ENCODE measurements at regions not wholly inside any gene's neighbourhood (a gene's known extent, or its start where the extent isn't known, plus 50 kb on each side); places are given as distances from the start of the nearest gene placed in this dataset.
"Not testable (repeated sequence)": the region's sequence is repeated elsewhere in the genome, so short reads cannot be mapped to it uniquely, and the experiment has no call there.

DNA sequence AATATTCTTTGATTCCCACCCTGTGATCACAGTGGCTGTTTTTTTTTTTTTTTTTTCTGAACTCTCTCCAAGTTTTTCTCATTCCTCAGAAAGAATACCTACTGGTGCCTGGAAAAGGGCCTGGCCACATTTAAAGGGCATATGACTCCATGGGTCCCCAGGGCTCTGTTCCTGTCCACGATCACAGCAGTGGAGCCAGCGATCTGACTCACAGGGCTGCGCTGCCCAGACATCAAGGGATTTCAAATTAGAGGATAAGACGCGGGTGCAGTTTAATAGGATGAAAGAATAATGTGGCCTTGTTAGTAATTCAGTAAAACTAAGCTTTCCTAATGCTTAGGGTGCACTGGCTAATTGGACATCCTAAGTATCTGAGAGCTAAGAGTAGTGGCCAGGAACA is 175.1 kb upstream of the MSX2 start:
- TF ChIP-seq SPI1 (IDR thresholded peaks at IDR 0.05; ENCODE audit: low read depth, low read length) (no peak), POLR2AphosphoS5 (IDR thresholded peaks at IDR 0.05; ENCODE audit: low read depth, low read length) (no peak), POU2F2 (IDR thresholded peaks at IDR 0.05; ENCODE audit: low read depth, low read length) (no peak), POLR2A (IDR thresholded peaks at IDR 0.05; ENCODE audit: low read depth, low read length) (no peak)
- FAIRE-seq: no peak
- no peak for DNase-seq (ENCODE audit: insufficient read length, low spot score)

DNA sequence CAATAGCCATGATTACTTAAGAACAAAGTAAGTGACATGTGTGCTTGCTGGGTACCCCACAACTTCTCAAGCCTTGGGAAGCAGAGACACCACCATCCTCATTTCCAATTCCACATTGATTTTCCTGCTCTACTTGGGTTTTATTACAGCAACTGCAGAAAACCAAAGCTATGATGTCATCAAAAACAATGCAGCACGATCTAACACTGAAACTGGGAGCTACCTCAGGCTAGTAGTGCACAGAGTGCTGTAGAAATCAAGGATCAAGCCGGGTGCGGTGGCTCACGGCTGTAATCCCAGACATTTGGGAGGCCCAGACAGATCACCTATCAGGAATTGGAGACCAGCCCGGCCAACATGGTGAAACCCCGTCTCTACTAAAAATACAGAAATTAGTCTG is 174.4 kb upstream of the MSX2 start:
- TF ChIP-seq PAX5 (IDR thresholded peaks at IDR 0.05; ENCODE audit: insufficient read depth, low read length, severe bottlenecking) (no peak), SPI1 (IDR thresholded peaks at IDR 0.05; ENCODE audit: low read depth, low read length) (no peak), POLR2A (IDR thresholded peaks at IDR 0.05; ENCODE audit: low read depth, low read length) (no peak), POLR2AphosphoS5 (IDR thresholded peaks at IDR 0.05; ENCODE audit: low read depth, low read length) (no peak), TAF1 (IDR thresholded peaks at IDR 0.05; ENCODE audit: low read depth, low read length) (no peak), POU2F2 (IDR thresholded peaks at IDR 0.05; ENCODE audit: low read depth, low read length) (no peak)
- no peak for FAIRE-seq
- no peak for DNase-seq (ENCODE audit: insufficient read length, low spot score)

DNA sequence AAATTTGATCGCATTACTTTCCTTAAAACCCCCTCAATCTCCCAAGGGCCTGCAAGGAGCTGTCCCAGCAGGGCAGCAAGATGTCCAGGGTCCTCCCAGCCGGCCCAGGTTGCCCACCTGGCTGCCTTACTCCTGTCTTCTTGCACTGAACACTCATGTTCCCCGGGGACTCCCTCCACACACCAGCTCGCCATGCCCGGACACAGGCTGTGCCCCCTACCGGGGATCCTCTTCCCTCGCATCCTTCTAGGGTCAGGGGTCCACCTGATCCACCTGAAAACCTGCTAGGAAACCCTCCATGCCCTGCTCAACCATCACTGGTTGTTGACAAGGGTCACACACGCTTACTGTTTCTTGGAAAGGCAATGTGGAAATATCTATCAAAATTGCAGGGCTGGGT is 172.0 kb upstream of the MSX2 start:
- TF ChIP-seq POU2F2 (IDR thresholded peaks at IDR 0.05; ENCODE audit: low read depth, low read length) (no peak), POLR2A (IDR thresholded peaks at IDR 0.05; ENCODE audit: low read depth, low read length) (no peak)
- FAIRE-seq (no peak), DNase-seq (ENCODE audit: insufficient read length, low spot score) (no peak)

DNA sequence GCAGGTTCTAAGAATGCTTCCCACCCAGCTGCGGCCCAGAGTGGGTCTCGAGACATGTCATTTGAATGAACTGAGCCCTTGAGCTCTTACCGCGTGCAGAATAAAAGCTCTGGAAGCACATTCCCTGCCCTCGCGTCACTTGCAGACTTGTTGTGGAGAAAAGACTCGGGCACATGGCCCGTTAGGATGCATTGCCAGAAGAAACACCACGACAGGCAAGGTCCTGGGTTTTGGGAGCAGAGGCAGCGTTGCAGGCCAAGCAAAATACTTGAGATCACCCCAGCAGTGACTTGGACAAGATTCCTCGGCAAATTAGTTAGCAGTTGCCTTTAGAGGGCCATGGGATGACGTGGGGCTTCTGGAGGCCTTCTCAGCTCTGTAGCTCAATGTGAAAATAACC is 170.8 kb upstream of the MSX2 start:
- DNase-seq (ENCODE audit: insufficient read length, low spot score): no peak
- FAIRE-seq: no peak
- TF ChIP-seq TAF1 (IDR thresholded peaks at IDR 0.05; ENCODE audit: low read depth, low read length): no peak

DNA sequence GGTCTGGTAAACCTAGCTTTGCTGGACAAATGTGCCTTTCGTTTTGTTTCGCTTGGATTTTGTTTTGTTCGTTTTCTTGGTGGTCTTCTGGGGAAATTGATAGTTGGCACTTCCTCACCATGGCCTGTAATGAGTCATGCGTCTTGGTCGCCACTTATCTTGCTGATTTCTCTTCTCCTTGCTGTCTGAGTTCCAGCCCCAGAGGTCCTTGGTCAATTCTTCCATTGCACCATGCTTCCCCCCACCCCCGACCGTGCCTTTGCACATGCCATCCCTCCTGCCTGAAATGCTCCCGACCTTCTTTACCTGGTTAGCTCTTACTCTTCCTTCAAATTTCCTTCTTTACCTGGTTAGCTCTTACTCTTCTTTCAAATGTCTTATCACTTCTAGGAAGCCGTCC is 168.7 kb upstream of the MSX2 start:
- TF ChIP-seq TAF1 (IDR thresholded peaks at IDR 0.05; ENCODE audit: low read depth, low read length): no peak
- no peak for TF ChIP-seq POLR2AphosphoS5 (IDR thresholded peaks at IDR 0.05; ENCODE audit: low read depth, low read length)
- no peak for TF ChIP-seq POU2F2 (IDR thresholded peaks at IDR 0.05; ENCODE audit: low read depth, low read length)
- TF ChIP-seq SPI1 (IDR thresholded peaks at IDR 0.05; ENCODE audit: low read depth, low read length): no peak
- no peak for TF ChIP-seq PAX5 (IDR thresholded peaks at IDR 0.05; ENCODE audit: insufficient read depth, low read length, severe bottlenecking)
- no peak for FAIRE-seq
- DNase-seq (ENCODE audit: insufficient read length, low spot score): no peak

DNA sequence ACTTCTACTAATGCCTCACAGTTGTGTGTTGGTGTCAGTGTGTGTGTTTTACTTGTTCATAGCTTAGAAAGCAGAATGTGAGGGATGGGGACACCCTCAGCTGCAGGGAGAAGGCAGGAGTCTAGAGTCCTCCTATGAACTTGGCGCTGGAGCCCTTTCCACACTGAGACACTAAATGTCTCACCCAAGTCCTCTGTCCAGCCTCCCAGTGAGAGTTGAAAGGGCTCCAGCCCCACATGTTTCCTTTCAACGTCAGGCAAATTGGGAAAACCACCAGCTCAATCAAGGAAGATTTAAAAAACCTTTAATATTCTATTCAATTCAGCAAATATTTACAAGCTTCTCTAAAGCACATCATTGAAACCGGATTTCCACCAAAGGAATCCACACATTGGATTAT is 167.6 kb upstream of the MSX2 start:
- DNase-seq (ENCODE audit: insufficient read length, low spot score): no peak
- TF ChIP-seq SPI1 (IDR thresholded peaks at IDR 0.05; ENCODE audit: low read depth, low read length) (no peak), POLR2A (IDR thresholded peaks at IDR 0.05; ENCODE audit: low read depth, low read length) (no peak), PAX5 (IDR thresholded peaks at IDR 0.05; ENCODE audit: insufficient read depth, low read length, severe bottlenecking) (no peak), TAF1 (IDR thresholded peaks at IDR 0.05; ENCODE audit: low read depth, low read length) (no peak), POLR2AphosphoS5 (IDR thresholded peaks at IDR 0.05; ENCODE audit: low read depth, low read length) (no peak), POU2F2 (IDR thresholded peaks at IDR 0.05; ENCODE audit: low read depth, low read length) (no peak)
- no peak for FAIRE-seq

DNA sequence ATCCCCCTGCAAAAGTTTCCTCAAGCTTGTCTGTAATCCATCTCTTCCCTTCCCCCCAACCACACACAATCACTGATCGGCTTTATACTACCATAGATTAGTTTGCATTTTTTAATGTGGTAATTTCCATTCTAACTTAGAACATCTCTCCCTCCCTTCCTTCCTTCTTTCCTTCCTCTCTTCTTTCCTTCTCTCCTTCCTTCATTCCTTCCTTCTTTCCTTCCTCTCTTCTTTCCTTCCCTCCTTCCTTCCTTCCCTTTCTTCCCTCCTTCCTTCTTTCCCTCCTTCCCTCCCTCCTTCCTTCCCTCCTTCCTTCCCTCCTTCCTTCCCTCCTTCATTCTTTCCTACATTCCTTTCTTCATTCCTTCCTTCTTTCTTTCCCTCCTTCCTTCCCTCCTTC is 166.2 kb upstream of the MSX2 start:
- no peak for FAIRE-seq
- TF ChIP-seq TAF1 (IDR thresholded peaks at IDR 0.05; ENCODE audit: low read depth, low read length) (no peak), PAX5 (IDR thresholded peaks at IDR 0.05; ENCODE audit: insufficient read depth, low read length, severe bottlenecking) (no peak), POU2F2 (IDR thresholded peaks at IDR 0.05; ENCODE audit: low read depth, low read length) (no peak), POLR2AphosphoS5 (IDR thresholded peaks at IDR 0.05; ENCODE audit: low read depth, low read length) (no peak), POLR2A (IDR thresholded peaks at IDR 0.05; ENCODE audit: low read depth, low read length) (no peak), SPI1 (IDR thresholded peaks at IDR 0.05; ENCODE audit: low read depth, low read length) (no peak)
- DNase-seq (ENCODE audit: insufficient read length, low spot score): no peak

DNA sequence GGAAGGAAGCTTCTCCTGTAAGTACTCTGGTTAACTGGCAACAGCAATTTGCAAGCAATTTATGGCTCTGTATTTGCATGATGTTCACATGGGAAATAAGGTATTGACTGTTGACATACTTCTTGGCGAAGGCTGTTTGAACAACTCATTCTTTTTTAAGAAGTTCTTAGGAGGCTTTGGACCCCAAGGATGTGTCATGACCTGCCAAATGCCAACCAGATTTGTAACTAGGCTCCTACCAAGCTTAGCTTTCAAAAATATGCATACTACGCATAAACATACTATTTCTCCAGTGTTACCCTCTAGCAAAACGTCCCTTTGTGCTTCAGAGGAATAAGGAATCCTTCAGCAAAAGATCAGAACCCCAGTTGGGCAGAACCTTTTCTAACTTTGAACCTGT is 165.2 kb upstream of the MSX2 start:
- no peak for FAIRE-seq
- TF ChIP-seq POLR2AphosphoS5 (IDR thresholded peaks at IDR 0.05; ENCODE audit: low read depth, low read length) (no peak), POLR2A (IDR thresholded peaks at IDR 0.05; ENCODE audit: low read depth, low read length) (no peak), POU2F2 (IDR thresholded peaks at IDR 0.05; ENCODE audit: low read depth, low read length) (no peak), PAX5 (IDR thresholded peaks at IDR 0.05; ENCODE audit: insufficient read depth, low read length, severe bottlenecking) (no peak)

DNA sequence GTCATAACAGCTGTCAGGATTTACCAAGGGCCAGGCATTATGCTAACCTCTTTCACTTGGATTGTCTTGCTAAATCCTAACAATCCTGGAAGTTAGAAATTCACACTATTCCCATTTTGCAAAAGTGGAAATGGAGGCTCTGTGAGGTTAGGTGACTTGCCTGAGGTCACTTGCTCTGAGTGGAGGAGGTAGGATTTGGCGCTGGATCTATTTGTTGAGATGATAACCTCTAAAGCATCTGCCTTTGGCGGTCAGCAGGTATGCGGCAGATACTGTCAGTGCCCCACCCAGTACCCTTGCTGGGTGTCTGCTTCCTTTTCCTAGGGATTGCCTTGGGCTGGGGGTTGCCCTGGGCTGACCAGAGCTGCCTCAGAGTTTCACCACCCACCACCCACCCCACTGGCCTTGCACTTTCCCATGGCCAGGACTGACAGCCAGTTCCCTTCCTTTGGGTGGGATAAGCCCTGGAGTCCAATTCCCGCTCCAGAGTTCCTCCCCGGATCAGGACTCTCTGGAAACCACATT is 164.8 kb upstream of the MSX2 start:
- TF ChIP-seq POU2F2 (IDR thresholded peaks at IDR 0.05; ENCODE audit: low read depth, low read length): no peak
- TF ChIP-seq PAX5 (IDR thresholded peaks at IDR 0.05; ENCODE audit: insufficient read depth, low read length, severe bottlenecking): no peak
- TF ChIP-seq POLR2A (IDR thresholded peaks at IDR 0.05; ENCODE audit: low read depth, low read length): no peak
- no peak for TF ChIP-seq SPI1 (IDR thresholded peaks at IDR 0.05; ENCODE audit: low read depth, low read length)
- no peak for TF ChIP-seq POLR2AphosphoS5 (IDR thresholded peaks at IDR 0.05; ENCODE audit: low read depth, low read length)
- TF ChIP-seq TAF1 (IDR thresholded peaks at IDR 0.05; ENCODE audit: low read depth, low read length): no peak
- no peak for DNase-seq (ENCODE audit: insufficient read length, low spot score)
- FAIRE-seq: no peak

More for the DNA sequence above, 165.2 kb upstream of the MSX2 start:
- no peak for DNase-seq (ENCODE audit: insufficient read length, low spot score)

DNA sequence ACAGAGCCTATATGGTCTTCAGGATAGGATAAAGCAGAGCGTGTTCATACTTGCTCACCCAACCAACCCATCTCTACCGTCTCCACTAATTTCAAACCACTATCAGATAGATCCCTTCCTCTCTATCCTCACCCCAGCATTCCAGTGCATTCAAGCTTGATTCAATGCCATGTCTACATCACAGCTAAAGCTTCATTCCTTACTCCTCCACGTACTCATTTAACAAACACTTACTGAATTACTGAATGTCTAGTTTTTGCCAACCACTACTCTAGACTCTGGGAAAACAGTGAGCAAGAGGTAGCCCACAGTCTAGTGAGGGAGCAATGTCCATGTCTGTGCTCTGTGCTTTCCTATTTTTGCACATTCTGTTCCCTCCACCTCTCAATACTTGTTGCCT is 163.5 kb upstream of the MSX2 start:
- TF ChIP-seq SPI1 (IDR thresholded peaks at IDR 0.05; ENCODE audit: low read depth, low read length) (no peak), POLR2A (IDR thresholded peaks at IDR 0.05; ENCODE audit: low read depth, low read length) (no peak), POU2F2 (IDR thresholded peaks at IDR 0.05; ENCODE audit: low read depth, low read length) (no peak), PAX5 (IDR thresholded peaks at IDR 0.05; ENCODE audit: insufficient read depth, low read length, severe bottlenecking) (no peak), TAF1 (IDR thresholded peaks at IDR 0.05; ENCODE audit: low read depth, low read length) (no peak), POLR2AphosphoS5 (IDR thresholded peaks at IDR 0.05; ENCODE audit: low read depth, low read length) (no peak)
- FAIRE-seq (no peak), DNase-seq (ENCODE audit: insufficient read length, low spot score) (no peak)

DNA sequence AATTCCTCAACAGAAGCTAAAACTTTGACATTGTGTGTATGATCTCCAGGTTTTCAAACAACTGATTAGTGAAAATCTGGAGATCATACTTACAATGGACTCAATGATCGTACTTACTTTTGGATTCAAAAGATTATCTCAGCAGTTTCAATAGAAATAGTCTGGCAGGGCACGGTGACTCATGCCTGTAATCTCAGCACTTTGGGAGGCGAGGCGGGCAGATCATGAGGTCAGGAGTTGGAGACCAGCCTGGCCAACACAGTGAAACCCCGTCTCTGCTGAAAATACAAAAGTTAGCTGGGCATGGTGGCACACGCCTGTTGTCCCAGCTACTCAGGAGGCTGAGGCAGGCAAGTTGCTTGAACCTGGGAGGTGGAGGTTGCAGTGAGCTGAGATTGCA is 161.3 kb upstream of the MSX2 start:
- DNase-seq (ENCODE audit: insufficient read length, low spot score); FAIRE-seq: not testable (repeated sequence)

All from GM12891 (cell line).